Choroid plexus epithelial cell (primary cell): ENCODE measurements at regions not wholly inside any gene's neighbourhood (a gene's known extent, or its start where the extent isn't known, plus 50 kb on each side); places are given as distances from the start of the nearest gene placed in this dataset.
A peak's percentile ranks its signal among the peaks of the same experiment; 100 is the strongest.

Experiments used
- DNase-seq: peaks from one replicate; pipeline ENCODE4 v3.0.0-alpha.2; 2010; ENCODE audit warnings: low read depth
- H3K4me3 ChIP-seq: 2 replicates; pipeline ENCODE4 v1.5.1; 2011; ENCODE audit warnings: low read depth, mild to moderate bottlenecking, control low read depth, low read length, moderate library complexity
- TF ChIP-seq, protein P1 (sequence below): conservative IDR thresholded peaks from 2 replicates; pipeline ENCODE4 v1.5.1; 2011; ENCODE audit warnings: low read depth, mild to moderate bottlenecking, control low read depth, inconsistent platforms, low read length, moderate library complexity

DNA sequence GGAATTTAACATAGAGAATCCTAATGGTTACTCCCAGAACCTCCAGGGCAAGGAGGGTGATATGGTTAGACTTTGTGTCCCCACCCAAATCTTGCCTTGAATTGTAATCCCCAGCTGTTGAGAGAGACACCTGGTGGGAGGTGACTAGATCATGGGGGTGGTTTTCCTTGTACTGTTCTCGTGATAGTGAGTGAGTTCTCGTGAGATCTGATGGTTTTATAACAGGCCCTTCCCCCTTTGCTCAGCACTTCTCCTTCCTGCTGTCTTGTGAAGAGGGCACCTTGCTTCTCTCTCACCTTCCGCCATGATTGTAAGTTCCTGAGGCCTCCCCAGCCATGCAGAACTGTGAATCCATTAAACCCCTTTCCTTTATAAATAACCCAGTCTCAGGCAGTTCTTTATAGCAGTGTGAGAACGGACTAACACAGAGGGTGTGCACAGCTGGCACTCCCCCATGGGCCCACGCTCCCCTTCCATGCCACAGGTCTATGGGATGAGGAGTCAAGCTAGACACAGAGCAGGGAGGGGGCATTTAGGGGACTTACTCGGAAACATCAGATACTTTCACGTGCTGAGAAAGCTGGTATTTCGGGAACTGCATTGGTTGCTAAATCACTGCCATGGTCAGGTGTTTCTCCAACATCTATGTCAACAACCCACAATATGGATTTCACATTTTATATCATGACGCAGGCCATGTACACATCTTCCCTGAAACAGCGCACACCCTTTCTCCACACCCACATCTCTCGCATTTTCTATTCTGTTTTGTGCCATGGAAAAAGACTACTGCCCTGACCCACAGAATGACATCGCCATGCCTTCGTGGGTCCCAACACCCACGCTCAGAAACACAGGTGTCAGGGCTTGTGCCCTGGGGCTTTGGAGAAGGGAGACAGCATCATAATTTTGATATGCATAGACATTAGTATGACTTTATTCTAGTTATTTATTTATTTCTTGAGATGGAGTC, 199.1 kb upstream of the GSE1 start:
- TF ChIP-seq, protein P1, sequence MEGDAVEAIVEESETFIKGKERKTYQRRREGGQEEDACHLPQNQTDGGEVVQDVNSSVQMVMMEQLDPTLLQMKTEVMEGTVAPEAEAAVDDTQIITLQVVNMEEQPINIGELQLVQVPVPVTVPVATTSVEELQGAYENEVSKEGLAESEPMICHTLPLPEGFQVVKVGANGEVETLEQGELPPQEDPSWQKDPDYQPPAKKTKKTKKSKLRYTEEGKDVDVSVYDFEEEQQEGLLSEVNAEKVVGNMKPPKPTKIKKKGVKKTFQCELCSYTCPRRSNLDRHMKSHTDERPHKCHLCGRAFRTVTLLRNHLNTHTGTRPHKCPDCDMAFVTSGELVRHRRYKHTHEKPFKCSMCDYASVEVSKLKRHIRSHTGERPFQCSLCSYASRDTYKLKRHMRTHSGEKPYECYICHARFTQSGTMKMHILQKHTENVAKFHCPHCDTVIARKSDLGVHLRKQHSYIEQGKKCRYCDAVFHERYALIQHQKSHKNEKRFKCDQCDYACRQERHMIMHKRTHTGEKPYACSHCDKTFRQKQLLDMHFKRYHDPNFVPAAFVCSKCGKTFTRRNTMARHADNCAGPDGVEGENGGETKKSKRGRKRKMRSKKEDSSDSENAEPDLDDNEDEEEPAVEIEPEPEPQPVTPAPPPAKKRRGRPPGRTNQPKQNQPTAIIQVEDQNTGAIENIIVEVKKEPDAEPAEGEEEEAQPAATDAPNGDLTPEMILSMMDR, result no peak
- H3K4me3 ChIP-seq, result no peak overlapping the region
- no peak for DNase-seq

DNA sequence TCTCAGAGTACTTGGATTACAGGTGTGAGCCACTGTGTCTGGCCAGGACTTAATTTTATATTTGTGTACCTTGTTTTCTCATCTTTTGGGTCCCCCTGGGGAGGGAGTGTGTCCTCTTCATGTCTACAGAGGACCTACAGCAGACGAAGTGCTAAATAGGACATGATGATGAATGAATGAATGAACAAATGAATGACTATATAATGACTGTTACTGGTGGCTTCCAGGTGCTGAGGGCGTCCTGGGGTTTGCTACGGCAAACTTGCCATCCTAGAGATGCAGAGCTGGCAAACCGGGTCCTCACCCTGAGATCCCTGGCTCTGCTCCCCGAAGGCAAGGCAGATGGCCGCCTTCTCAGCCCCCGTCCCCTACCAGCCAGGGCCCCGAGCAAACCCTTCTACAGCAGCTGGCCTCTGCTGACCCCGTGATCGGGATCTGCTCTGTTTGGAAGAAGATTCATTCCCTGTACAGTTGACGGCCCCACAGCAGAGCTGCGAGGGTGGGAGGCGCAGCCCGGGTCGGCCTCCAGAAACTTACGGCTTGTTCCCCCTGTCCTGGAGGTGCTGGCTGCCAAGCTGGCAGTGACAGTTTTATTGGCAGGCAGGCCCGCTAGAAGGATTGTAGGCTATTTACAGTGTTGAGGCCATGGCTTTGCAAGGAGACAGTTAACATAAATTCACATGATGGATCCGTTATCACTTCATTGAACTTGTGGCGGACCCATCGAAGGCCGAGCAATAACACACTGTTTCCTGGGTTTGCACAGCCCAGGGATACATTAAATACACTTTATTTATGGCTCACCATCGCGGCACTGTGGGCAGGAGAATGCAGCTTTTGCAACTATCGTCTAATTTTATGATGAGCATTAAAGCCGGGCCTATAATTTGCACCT, 197.7 kb upstream of the GSE1 start:
- no peak overlapping the region for H3K4me3 ChIP-seq
- no peak for DNase-seq
- TF ChIP-seq, protein P1, result no peak

DNA sequence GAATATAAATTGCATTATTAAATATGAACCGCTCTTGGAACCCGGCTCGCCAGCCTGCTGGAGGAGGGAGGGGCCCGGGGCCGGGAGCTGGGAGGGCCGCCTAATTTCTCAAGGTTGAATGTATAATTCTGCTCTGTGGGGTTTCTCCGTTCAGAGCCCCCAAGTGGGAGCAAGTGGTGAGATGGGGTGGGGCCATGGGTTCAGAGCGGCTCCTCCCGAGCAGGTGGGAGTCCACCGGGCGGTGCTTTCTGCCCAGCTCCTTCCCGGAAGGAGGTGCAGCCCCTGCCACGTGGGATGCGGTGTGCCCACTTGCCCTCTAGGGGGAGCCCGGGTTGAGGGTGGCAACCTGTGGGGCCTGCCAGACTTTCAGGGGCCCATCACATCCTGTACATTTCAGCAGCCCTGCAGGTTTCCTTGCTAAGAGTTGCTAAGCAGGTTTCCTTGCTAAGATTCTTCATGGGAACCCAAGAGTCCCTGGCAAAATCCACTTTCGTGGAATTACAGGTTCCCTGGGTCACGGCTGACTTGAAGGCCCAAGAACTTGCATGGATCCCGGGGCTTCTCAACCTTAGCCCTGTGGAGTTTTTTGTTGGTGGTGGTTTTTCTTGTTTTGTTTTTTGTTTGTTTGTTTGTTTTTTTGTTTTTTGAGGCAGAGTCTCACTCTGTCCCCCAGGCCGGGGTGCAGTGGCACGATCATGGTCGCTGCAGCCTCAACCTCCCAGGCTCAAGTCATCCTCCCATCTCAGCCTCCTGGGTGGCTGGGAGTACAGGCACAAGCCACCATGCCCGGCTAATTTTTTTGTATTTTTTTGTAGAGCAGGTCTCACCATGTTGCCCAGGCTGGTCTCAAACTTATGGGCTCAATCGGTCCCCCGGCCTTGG, 196.7 kb upstream of the GSE1 start:
- DNase-seq, result peak; percentile 20
- no peak overlapping the region for H3K4me3 ChIP-seq
- TF ChIP-seq, protein P1, result peak; percentile 64

DNA sequence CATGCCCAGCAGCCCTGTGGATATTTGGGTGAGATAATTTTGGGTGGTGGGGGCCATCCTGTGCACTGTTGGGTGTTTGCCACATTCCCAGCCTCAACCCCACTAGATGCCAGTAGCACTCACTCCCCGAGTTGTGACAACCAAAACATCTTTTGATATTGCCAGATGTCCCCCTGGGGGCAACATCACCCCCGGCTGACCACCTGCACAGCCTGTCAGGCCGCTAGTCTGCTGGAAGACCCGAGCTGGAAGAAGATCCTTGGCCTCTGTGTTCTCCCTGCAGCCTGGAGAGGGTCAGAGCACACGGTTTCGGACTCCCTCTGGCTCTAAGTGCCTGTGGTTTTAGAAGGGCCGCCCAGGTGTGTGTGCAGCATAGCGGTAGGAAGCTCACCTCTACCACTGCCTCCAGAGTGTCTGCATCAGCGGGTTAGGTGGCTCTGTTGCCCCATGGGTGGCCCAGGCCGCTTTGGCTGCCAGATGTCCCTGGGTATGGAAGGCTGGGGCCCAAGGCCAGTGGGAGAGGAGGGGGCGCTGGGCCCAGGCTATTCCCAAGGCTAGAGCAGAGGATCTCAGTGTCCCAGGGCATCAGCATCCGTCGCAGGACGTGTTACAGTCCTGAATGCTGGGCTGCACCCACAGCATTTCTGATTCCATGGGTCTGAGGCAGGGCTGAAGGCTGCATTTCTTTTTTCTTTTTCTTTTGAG, 195.8 kb upstream of the GSE1 start:
- no peak overlapping the region for H3K4me3 ChIP-seq
- TF ChIP-seq, protein P1, result no peak
- DNase-seq, result no peak

DNA sequence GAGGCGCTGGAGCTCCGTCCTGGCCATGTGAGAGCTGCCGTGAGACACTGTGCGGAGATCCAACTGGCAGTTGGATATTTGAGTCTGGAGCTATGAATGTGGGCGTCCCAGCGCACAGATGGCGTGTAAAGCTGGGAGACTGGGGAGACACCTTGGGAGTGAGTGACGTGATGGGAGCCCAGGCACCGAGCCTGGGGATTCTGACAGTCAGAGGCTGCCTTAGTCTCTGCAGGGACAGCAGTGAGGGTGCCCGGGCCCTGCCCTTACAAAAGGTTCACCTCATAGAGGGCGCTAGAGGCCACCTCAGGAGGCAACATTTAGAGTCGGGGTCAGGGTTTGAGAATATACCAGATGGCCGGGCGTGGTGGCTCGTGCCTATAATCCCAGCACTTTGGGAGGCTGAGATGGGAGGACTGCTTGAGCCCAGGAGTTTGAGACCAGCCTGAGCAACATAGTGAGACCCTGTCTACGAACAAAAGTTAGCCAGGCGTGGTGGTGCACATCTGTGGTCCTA, 194.1 kb upstream of the GSE1 start:
- TF ChIP-seq, protein P1, result no peak

More for the DNA sequence above, 194.1 kb upstream of the GSE1 start:
- H3K4me3 ChIP-seq, result no peak overlapping the region
- DNase-seq, result no peak
